WTC11 (cell line): ENCODE measurements at regions not wholly inside any gene's neighbourhood (a gene's known extent, or its start where the extent isn't known, plus 50 kb on each side); places are given as distances from the start of the nearest gene placed in this dataset.

Source experiments
- ATAC-seq: fragments of 200-7000 bp; cut with Tn5 transposase; 2 replicates; pipeline ENCODE4 v1.10.0; 2021; ENCODE audit warnings: mild to moderate bottlenecking, moderate library complexity
- CTCF ChIA-PET: fragments of 300-600 bp; sonication (Branson Sonifier 250); formaldehyde crosslinking; loops from one replicate; lab custom pipeline; 2021; ENCODE audit warnings: antibody characterized with exemption; lab: Charles Lee
- POLR2A ChIA-PET: fragments of 350-600 bp; sonication (Branson Sonifier 250); formaldehyde crosslinking; loops from one replicate; lab custom pipeline; 2021; ENCODE audit warnings: antibody characterized with exemption; lab: Charles Lee
- DNase-seq: peaks from one replicate; pipeline ENCODE4 v3.0.0; 2021; ENCODE audit warnings: low spot score
- H3K27ac Mint-ChIP-seq: 2 replicates; pipeline ENCODE4 v1.8.0; 2021; ENCODE audit warnings: mixed read lengths
- H3K27me3 Mint-ChIP-seq: 2 replicates; pipeline ENCODE4 v1.8.0; 2021; ENCODE audit warnings: low read depth, mild to moderate bottlenecking, moderate library complexity, mixed read lengths
- H3K36me3 Mint-ChIP-seq: 2 replicates; pipeline ENCODE4 v1.8.0; 2021; ENCODE audit warnings: mixed read lengths
- H3K4me1 Mint-ChIP-seq: 2 replicates; pipeline ENCODE4 v1.8.0; 2022; ENCODE audit warnings: mixed read lengths
- H3K4me3 Mint-ChIP-seq: 2 replicates; pipeline ENCODE4 v1.8.0; 2021; ENCODE audit warnings: mild to moderate bottlenecking, moderate library complexity, mixed read lengths
- H3K9me3 Mint-ChIP-seq: 2 replicates; pipeline ENCODE4 v1.8.0; 2021; ENCODE audit warnings: mixed read lengths
- ATF1 ChIP-seq: sonication (generic); formaldehyde crosslinking; IDR thresholded peaks from 2 replicates; pipeline ENCODE4 v1.8.1; 2023; ENCODE audit warnings: mild to moderate bottlenecking, moderate library complexity, missing genetic modification reagents
- ATF6 ChIP-seq: sonication (generic); formaldehyde crosslinking; IDR thresholded peaks from 2 replicates; pipeline ENCODE4 v1.8.1; 2023; ENCODE audit warnings: mild to moderate bottlenecking, missing genetic modification reagents
- CREB1 ChIP-seq: sonication (generic); formaldehyde crosslinking; IDR thresholded peaks from 2 replicates; pipeline ENCODE4 v1.8.0; 2023; ENCODE audit warnings: mild to moderate bottlenecking, missing genetic modification reagents
- E2F1 ChIP-seq: sonication (generic); formaldehyde crosslinking; IDR thresholded peaks from 2 replicates; pipeline ENCODE4 v1.8.0; 2022; ENCODE audit warnings: mild to moderate bottlenecking, missing genetic modification reagents
- ELF4 ChIP-seq: sonication (generic); formaldehyde crosslinking; IDR thresholded peaks from 2 replicates; pipeline ENCODE4 v1.8.1; 2022; ENCODE audit warnings: low read depth, mild to moderate bottlenecking, moderate library complexity, missing genetic modification reagents
- EMX1 ChIP-seq: fragments of 250-450 bp; sonication (Bioruptor Pico); IDR thresholded peaks from 2 replicates; pipeline ENCODE4 v1.8.0; 2021; ENCODE audit warnings: mild to moderate bottlenecking
- ESRRA ChIP-seq: sonication (generic); formaldehyde crosslinking; IDR thresholded peaks from 2 replicates; pipeline ENCODE4 v1.8.1; 2022; ENCODE audit warnings: mild to moderate bottlenecking, missing genetic modification reagents, borderline replicate concordance
- GABPB1 ChIP-seq: sonication (generic); formaldehyde crosslinking; IDR thresholded peaks from 2 replicates; pipeline ENCODE4 v1.8.1; 2023; ENCODE audit warnings: mild to moderate bottlenecking, missing genetic modification reagents
- HMGA2 ChIP-seq: fragments of 250-450 bp; sonication (Bioruptor Pico); IDR thresholded peaks from 2 replicates; pipeline ENCODE4 v1.4.0; 2021; ENCODE audit warnings: mild to moderate bottlenecking, moderate library complexity
- KAT7 ChIP-seq: sonication (generic); formaldehyde crosslinking; IDR thresholded peaks from 2 replicates; pipeline ENCODE4 v1.8.1; 2023; ENCODE audit warnings: missing genetic modification reagents, mild to moderate bottlenecking, borderline replicate concordance
- OVOL2 ChIP-seq: fragments of 250-450 bp; sonication (Bioruptor Pico); IDR thresholded peaks from 2 replicates; pipeline ENCODE4 v1.9.0; 2021; ENCODE audit warnings: mild to moderate bottlenecking, borderline replicate concordance
- SMAD4 ChIP-seq: sonication (generic); formaldehyde crosslinking; IDR thresholded peaks from 2 replicates; pipeline ENCODE4 v1.8.0; 2022; ENCODE audit warnings: mild to moderate bottlenecking, missing genetic modification reagents
- USF2 ChIP-seq: sonication (generic); formaldehyde crosslinking; IDR thresholded peaks from 2 replicates; pipeline ENCODE4 v1.8.1; 2023; ENCODE audit warnings: mild to moderate bottlenecking, missing genetic modification reagents, moderate library complexity
- ZMAT4 ChIP-seq: fragments of 250-450 bp; sonication (Bioruptor Pico); IDR thresholded peaks from 2 replicates; pipeline ENCODE4 v1.9.0; 2021; ENCODE audit warnings: mild to moderate bottlenecking
- ZNF232 ChIP-seq: sonication (generic); formaldehyde crosslinking; IDR thresholded peaks from 2 replicates; pipeline ENCODE4 v1.8.0; 2022; ENCODE audit warnings: mild to moderate bottlenecking, missing genetic modification reagents
- ZNF263 ChIP-seq: sonication (generic); formaldehyde crosslinking; IDR thresholded peaks from 2 replicates; pipeline ENCODE4 v1.8.1; 2022; ENCODE audit warnings: low read depth, mild to moderate bottlenecking, moderate library complexity, missing genetic modification reagents
- ZNF416 ChIP-seq: fragments of 250-450 bp; sonication (Bioruptor Pico); IDR thresholded peaks from 2 replicates; pipeline ENCODE4 v1.9.0; 2021; ENCODE audit warnings: mild to moderate bottlenecking, inconsistent platforms
- TF ChIP-seq, protein P1 (sequence below): sonication (generic); formaldehyde crosslinking; IDR thresholded peaks from 2 replicates; pipeline ENCODE4 v1.8.0; 2022; ENCODE audit warnings: mild to moderate bottlenecking, missing genetic modification reagents

DNA sequence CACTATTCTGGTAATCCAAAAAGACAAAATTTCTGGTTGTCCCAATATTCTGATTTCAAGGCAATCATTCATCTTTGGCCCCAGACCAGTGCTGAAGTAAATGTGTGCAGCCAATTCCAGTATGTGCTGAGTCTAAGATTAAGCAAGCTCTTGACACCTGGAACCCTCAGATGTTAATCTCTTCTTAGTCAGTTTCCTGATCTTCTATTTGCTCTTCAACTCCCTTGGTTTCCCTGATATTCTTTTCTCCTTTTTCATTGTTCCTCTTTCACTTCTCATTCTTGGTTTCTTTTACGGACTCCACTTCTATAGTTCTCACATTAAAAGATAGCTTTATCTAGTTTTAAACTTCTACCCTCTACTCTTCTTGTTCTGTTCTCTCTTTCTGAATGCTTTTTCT, 445.7 kb upstream of the FANCL start (continued):
- TF ChIP-seq ATF6 (CRISPR knock-in tag) (no peak), ESRRA (no peak), SMAD4 (CRISPR knock-in tag) (no peak)
- TF ChIP-seq, all 79 proteins: peak for 0

DNA sequence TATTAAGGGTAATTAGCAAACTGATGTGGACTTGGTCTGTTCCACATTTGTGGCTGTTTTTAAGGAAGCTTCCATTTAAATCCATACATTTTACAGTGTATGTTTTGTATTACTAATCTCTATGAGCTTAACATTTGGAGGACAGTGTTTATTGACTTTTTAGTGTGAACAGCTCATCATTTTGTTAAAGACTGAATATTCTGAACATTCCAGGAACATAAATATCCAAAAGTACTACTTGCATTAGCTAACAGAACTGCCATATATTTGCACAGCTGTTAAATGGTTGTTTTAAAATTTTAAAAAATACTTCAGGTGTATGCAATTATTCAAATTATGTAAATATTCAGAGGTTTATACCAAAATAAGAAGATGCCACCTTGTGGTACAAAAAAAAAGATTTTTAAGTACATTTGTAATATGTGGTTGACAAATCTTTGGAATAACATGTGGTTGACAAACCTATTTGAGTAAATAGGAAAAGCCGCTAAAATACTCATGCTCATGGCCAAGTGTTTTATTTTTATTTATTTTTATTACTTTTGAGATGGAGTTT, 439.7 kb upstream of the FANCL start:
- Mint-ChIP-seq H3K27me3 (no peaks in the 10 kb centered on the region), H3K9me3 (peaks cover 9% of the 10 kb centered on the region), H3K4me3 (no peak overlapping the region), H3K4me1 (peaks cover 4% of the 10 kb centered on the region), H3K27ac (no peak overlapping the region), H3K36me3 (0 out of 2 replicates have a peak, but pooled peaks cover 4% of the 10 kb centered on the region)
- DNase-seq (no peak), ATAC-seq (no peak)
- ChIA-PET POLR2A (no interaction called here), CTCF (interaction anchor here (1.0 to 1.8 kb wide), 6 partner anchors 9 to 921 kb away, joined by 3 to 9 read pairs (median 4); no protein-coding TSS in a partner anchor)
- no peak for TF ChIP-seq ELF4 (CRISPR knock-in tag)

GRCh38 chr2:58677748-58678147, 436.6 kb upstream of the FANCL start:
- ChIA-PET CTCF (no interaction called here), POLR2A (interaction anchor here (0.6 kb wide), 1 partner anchor 375 kb away, joined by 4 read pairs; no protein-coding TSS in a partner anchor)
- ATAC-seq (no peak), DNase-seq (no peak)
- Mint-ChIP-seq H3K36me3 (0 out of 2 replicates have a peak, but pooled peaks cover 4% of the 10 kb centered on the region), H3K9me3 (peaks cover 6% of the 10 kb centered on the region), H3K27ac (no peak overlapping the region), H3K4me3 (no peak overlapping the region), H3K27me3 (no peaks in the 10 kb centered on the region), H3K4me1 (peaks cover 4% of the 10 kb centered on the region)
- TF ChIP-seq CREB1 (CRISPR knock-in tag) (no peak), ZMAT4 (no peak), EMX1 (CRISPR knock-in tag) (no peak), KAT7 (no peak)

- no peak for TF ChIP-seq OVOL2 (CRISPR knock-in tag)
- ChIA-PET CTCF (interaction anchor here (1.5 kb wide), 1 partner anchor 9 kb away, joined by 3 read pairs; no protein-coding TSS in a partner anchor), POLR2A (no interaction called here)
- ATAC-seq (no peak), DNase-seq (no peak)
- Mint-ChIP-seq H3K27me3 (no peaks in the 10 kb centered on the region), H3K27ac (no peak overlapping the region), H3K9me3 (peaks cover 8% of the 10 kb centered on the region), H3K36me3 (peaks cover 6% of the 10 kb centered on the region), H3K4me1 (no peaks in the 10 kb centered on the region), H3K4me3 (no peak overlapping the region)
Observed at GRCh38 chr2:58671675-58672074, 430.6 kb upstream of the FANCL start.

GRCh38 chr2:58669998-58670397, 428.9 kb upstream of the FANCL start:
- Mint-ChIP-seq H3K36me3 (peaks cover 6% of the 10 kb centered on the region), H3K27ac (no peak overlapping the region), H3K4me1 (no peaks in the 10 kb centered on the region), H3K9me3 (peaks cover 8% of the 10 kb centered on the region), H3K4me3 (no peak overlapping the region), H3K27me3 (no peaks in the 10 kb centered on the region)
- ATAC-seq = 0 out of 2 replicates have a peak, but pooled peaks have one; percentile 22
- ChIA-PET CTCF (interaction anchor here (1.6 kb wide), 1 partner anchor 11 kb away, joined by 7 read pairs; no protein-coding TSS in a partner anchor), POLR2A (no interaction called here)
- DNase-seq = no peak
- no peak for TF ChIP-seq ZNF263 (CRISPR knock-in tag)
- TF ChIP-seq, protein P1, sequence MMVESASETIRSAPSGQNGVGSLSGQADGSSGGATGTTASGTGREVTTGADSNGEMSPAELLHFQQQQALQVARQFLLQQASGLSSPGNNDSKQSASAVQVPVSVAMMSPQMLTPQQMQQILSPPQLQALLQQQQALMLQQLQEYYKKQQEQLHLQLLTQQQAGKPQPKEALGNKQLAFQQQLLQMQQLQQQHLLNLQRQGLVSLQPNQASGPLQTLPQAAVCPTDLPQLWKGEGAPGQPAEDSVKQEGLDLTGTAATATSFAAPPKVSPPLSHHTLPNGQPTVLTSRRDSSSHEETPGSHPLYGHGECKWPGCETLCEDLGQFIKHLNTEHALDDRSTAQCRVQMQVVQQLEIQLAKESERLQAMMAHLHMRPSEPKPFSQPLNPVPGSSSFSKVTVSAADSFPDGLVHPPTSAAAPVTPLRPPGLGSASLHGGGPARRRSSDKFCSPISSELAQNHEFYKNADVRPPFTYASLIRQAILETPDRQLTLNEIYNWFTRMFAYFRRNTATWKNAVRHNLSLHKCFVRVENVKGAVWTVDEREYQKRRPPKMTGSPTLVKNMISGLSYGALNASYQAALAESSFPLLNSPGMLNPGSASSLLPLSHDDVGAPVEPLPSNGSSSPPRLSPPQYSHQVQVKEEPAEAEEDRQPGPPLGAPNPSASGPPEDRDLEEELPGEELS (CRISPR knock-in tag) = no peak
- TF ChIP-seq ZNF416 = no peak
- no peak for TF ChIP-seq ZNF232 (CRISPR knock-in tag)
- TF ChIP-seq GABPB1 (CRISPR knock-in tag) = no peak
- no peak for TF ChIP-seq E2F1 (CRISPR knock-in tag)
- no peak for TF ChIP-seq USF2 (CRISPR knock-in tag)
- no peak for TF ChIP-seq ATF6 (CRISPR knock-in tag)
- no peak for TF ChIP-seq ESRRA
- no peak for TF ChIP-seq HMGA2 (CRISPR knock-in tag)
- no peak for TF ChIP-seq ATF1 (CRISPR knock-in tag)
